HG02938 (cell line): ENCODE measurements at regions not wholly inside any gene's neighbourhood (a gene's known extent, or its start where the extent isn't known, plus 50 kb on each side); places are given as distances from the start of the nearest gene placed in this dataset.

Experiments used
- ATAC-seq: cut with Tn5 transposase; IDR thresholded peaks from one replicate; pipeline ENCODE4 v1.9.1; 2021; ENCODE audit warnings: mild to moderate bottlenecking, moderate library complexity; ENCODE audit not compliant: unreplicated experiment

DNA sequence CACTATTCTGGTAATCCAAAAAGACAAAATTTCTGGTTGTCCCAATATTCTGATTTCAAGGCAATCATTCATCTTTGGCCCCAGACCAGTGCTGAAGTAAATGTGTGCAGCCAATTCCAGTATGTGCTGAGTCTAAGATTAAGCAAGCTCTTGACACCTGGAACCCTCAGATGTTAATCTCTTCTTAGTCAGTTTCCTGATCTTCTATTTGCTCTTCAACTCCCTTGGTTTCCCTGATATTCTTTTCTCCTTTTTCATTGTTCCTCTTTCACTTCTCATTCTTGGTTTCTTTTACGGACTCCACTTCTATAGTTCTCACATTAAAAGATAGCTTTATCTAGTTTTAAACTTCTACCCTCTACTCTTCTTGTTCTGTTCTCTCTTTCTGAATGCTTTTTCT, 445.7 kb upstream of the FANCL start:
- ATAC-seq, result no peak

- ATAC-seq, result no peak
Observed at GRCh38 chr2:58680755-58681310, 439.7 kb upstream of the FANCL start.

DNA sequence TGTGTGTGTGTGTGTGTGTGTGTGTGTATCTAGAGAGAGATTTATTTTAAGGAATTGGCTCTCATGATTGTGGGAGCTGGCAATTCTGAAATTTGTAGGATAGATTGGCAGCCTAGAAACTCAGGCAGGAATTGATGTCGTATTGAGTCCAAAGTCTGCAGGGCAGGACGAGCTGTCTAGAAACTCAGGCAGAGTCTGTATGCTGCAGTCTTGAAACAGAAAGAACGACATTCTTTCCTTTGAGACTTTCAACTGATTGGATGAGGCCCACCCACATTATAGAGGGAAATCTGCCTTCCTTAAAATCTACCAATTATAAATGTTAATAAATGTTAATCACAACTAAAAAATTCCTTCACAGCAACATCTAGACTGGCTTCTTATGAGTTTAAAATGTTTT, 436.6 kb upstream of the FANCL start:
- ATAC-seq, result no peak

GRCh38 chr2:58671675-58672074, 430.6 kb upstream of the FANCL start:
- ATAC-seq, result no peak

DNA sequence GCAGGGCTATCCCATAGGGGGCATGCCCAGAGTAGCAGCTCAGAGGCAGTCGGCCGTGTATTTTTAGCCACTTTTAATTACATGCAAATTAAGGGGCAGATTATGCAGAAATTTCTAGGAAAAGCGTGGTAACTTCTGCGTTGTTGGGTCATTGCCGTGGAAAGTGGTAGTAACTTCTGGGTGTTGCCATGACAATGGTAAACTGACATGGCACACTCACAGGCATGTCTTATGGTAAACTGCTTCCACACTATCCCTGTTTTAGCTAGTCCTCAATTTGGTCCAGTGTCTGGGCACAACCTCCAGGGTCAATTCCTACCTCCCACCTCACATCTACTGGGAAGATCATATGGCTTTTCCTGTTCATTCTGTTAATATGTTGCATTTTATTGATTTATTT, 428.9 kb upstream of the FANCL start:
- ATAC-seq, result no peak

DNA sequence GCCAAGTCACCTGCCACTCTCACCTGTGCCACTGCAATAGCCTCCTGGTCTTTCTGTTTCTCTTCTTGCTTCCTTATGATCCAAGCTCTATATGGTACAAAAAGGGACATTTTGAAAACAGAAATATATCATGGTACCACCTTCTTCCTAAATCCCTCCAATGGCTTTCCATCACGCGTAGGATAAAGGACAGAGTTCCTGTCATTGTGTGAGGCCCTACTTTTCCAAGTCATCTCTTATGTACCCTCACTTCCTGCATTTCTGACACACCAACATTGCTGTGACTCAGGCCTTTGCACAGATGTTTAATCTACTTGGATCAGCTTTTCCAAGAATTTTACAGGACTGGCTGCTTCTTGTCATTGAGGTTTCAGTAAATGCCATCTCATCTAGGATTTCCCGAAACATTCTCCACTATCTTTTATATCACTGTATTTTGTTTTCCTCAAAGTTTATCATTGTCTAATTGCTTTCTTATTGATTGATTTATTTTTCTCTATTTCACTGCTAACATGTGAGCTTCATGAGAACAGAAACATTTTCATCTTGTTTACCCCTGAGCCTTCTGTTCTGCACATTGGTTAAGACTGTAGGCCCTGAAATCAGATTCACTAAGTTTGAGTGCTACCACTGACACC, 426.1 kb upstream of the FANCL start:
- no peak for ATAC-seq

- ATAC-seq, result no peak
Observed at GRCh38 chr2:58666323-58666970, 425.3 kb upstream of the FANCL start.

GRCh38 chr2:58665154-58665553, 424.0 kb upstream of the FANCL start:
- no peak for ATAC-seq

DNA sequence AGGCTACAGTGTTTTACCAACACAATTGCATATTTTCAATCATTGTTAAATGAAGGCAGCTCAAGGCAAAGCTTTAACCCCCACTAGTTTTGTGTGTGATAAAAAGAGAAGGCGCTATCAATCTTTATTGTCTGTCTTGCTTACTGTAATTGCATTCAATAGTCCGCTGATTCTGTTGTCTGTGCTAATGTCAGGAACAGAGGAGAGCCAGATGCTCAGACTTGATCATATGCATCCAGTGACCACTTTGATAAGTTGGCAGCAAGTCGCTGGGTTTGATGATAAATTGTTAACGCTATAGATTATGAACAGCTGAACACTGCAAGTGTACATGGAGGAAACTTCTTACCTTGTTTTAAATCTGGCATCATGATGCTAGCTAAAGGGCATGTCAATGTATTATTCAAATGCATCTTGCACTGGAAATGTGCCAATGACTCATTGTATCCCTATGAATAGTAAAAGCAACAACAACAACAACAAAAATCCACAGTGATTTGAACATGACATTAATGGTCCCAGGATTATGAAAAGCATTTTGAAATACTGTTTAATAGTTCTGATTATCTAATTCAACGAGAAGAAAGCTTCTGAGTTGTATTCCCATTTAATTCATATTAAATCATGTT, 423.5 kb upstream of the FANCL start:
- ATAC-seq, result no peak

DNA sequence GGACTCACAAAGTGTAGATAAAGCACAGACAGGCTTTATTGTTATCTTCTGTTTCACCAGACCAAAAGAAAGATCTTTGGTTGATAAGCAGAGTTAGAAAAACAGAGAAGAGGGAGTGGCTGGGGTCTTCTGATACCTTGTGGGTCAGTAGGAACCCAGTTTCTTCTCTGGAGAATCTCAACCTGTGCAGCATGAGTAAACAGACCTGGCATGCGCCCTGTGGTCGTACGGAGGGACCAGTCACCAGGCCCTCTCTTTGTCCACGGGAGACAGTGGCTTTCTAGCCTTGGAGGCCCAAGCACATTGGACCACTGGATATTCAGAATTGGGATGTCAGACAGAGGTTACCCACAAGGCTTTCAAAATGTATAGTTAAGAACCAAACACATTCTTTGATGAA, 418.9 kb upstream of the FANCL start:
- no peak for ATAC-seq

DNA sequence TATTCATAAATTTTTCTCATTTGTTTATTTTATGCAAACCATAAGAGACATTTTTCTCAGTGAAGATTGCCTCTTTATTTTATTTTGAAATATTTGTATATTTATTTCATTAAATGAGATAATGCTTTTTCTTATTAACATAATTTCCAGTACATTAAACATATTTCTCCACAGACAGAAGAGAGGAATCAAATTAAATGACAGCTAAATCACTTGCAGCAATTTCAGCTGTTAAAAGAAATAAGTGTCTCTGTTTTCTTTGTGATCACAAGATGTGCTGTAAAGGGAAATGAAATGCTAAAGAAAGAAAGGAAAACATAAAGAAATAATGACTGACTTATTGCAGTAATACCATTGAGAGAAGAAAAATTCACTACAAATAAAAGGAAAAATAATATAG, 414.0 kb upstream of the FANCL start:
- no peak for ATAC-seq

- ATAC-seq, result no peak
Observed at GRCh38 chr2:58651930-58652329, 410.8 kb upstream of the FANCL start.

DNA sequence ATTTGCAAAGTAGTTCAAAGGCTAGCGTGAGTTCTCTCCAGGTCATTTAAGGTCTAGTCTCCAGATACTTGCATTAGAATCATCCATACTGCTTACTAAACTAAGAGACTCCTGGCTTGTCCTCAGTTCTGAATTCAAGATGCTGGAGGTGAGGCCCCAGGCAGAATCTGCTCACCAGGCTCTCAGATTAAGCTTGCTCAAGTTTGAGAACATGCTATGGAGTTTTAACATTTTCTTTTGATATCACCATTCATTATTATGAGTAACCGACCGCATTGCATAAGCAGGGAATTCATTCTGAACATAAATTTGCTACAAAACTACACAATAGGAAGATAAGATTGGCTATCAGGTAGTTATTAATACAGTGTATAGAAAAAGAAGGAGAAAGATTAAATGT, 409.7 kb upstream of the FANCL start:
- no peak for ATAC-seq

DNA sequence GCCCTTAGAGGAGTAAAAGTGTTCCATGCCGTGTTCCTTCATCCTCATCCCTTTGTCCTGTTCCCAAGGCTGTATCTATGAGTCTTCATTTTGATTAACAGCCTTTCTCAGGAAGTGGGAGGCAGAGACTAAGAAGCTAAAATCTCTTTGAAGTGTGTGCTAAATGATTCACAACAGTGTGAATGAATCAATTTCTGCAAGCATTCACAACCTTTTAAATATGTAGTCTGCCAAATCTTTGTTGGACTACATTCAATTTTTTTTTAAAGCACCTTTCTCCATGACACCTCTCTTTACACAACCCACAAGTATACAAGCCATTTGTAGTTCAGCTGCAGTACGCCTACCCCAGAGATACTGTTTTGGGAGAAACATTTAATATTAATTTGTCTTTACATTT, 408.6 kb upstream of the FANCL start:
- no peak for ATAC-seq

- ATAC-seq, result no peak
Observed at GRCh38 chr2:58645017-58645416, 403.9 kb upstream of the FANCL start.

DNA sequence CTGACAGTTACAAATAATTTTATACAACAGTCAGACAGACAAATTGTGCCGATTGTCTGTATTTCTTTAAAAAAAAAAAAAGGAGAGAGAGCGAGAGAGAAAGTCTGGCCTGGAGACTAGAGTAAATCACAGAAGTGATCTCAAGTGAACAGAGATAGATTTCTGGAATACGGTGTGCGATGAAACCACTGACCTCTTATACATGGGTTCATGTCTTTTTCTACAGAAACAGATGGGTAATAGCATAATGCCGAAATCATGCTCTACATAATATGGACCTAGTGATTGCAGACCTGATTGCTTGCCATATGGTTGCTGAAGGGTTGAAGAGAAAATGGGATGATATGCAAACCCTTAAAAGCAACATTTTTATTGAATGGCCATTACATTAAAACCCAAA, 403.3 kb upstream of the FANCL start:
- no peak for ATAC-seq

GRCh38 chr2:58641001-58641400, 399.9 kb upstream of the FANCL start:
- no peak for ATAC-seq

- no peak for ATAC-seq
Observed at GRCh38 chr2:58640042-58640441, 398.9 kb upstream of the FANCL start.

DNA sequence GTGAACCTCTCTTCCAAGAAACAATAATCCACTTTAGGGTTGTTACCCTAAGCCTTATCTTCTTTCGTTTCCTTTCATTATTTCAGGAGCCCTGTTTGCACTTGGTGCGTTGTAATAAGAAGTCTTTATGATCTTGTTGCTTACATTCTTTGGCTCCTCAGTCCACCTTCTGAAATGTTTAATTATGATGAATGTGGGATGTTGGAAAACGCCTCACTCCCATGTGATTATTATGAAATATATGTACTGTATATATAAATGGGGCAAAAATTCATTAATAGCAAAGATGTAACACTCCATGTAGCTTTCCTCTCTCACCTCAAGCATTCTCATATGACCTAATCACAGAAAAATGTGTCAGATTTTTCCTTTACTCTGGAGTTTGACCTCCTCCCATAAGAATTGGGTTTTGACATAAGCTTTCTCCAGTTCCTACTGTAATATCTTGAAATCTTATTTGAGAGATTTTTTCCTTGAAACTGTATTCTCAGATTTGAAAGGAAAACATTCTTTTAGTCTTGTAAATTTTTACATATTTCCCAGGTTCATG, 397.2 kb upstream of the FANCL start:
- no peak for ATAC-seq

DNA sequence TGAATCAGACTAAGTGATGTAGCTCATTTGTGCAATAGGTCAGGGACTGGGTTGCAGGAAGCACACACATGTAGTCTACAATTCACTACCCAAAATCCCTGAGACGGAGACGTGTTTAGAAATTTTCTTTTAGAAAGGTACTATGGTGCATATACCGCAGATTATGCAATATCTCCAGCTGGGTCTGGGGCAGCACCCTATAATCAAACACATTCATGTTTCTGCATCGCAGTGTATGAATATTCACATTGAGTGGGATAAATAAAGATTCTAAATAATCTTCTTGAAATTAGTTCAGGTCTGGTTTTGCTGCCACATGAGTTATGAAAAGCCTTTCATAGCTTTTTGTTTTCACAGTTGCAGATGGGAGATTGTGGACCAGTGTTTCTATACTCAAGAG, 395.7 kb upstream of the FANCL start:
- no peak for ATAC-seq

DNA sequence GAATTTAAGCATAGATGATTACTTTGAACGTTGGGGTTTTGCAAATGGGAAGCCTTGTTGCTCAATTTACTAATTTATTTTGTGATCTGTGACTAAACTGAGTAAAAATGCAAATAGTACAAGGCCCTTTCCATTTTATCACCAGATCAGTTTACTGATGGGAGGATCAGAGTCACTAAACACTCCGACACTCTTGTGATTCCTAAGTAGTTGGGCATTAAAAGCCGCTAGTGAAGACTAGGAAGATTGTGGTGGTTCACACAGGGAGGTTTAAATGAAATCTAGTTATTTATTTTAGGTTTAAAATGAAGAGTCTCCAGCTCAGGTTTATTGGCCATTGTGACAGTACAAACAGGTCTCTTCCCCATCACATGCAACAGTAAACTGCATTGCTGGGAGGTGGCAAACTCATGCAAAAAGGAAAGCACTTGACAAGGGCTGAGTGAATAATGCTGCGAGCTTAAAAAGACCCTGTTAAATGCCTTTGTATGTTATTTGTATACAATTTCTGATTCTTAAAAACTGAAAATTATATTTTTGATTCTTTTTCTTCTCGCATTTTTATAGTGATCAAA, 394.8 kb upstream of the FANCL start:
- no peak for ATAC-seq
